GM12864 (cell line): ENCODE measurements at regions not wholly inside any gene's neighbourhood (a gene's known extent, or its start where the extent isn't known, plus 50 kb on each side); places are given as distances from the start of the nearest gene placed in this dataset.

ENCODE experiments used
- DNase-seq: peaks from one replicate; pipeline ENCODE4 v3.0.0-alpha.2; 2011; ENCODE audit warnings: low read depth
- H3K4me3 ChIP-seq: 2 replicates; pipeline ENCODE4 v1.5.1; 2011; ENCODE audit warnings: mild to moderate bottlenecking, low read depth, low read length, control low read depth
- TF ChIP-seq, protein P1 (sequence below): IDR thresholded peaks from 2 replicates; pipeline ENCODE4 v1.5.1; 2011; ENCODE audit warnings: low read depth, mild to moderate bottlenecking, moderate library complexity, low read length, control low read depth, inconsistent platforms; ENCODE audit errors: missing control alignments

DNA sequence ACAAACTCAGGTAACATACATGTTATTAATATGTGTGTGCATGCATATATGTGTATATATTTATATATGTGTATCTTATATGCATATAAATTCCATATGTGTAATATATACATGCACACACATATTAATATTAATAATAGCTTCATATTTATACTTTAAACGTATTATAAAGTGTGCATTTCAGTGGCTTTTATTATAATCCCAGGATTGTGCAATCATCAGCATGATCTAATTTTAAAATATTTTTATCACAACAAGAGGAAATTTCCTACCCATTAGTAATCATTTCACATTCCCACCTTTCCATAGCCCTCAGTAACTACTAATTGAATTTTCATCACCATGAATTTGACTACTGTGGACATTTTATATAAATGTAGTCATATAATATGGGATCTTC is 2211.9 kb upstream of the TENM3 start:
- no peak for DNase-seq
- TF ChIP-seq, protein P1, sequence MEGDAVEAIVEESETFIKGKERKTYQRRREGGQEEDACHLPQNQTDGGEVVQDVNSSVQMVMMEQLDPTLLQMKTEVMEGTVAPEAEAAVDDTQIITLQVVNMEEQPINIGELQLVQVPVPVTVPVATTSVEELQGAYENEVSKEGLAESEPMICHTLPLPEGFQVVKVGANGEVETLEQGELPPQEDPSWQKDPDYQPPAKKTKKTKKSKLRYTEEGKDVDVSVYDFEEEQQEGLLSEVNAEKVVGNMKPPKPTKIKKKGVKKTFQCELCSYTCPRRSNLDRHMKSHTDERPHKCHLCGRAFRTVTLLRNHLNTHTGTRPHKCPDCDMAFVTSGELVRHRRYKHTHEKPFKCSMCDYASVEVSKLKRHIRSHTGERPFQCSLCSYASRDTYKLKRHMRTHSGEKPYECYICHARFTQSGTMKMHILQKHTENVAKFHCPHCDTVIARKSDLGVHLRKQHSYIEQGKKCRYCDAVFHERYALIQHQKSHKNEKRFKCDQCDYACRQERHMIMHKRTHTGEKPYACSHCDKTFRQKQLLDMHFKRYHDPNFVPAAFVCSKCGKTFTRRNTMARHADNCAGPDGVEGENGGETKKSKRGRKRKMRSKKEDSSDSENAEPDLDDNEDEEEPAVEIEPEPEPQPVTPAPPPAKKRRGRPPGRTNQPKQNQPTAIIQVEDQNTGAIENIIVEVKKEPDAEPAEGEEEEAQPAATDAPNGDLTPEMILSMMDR, result no peak
- no peak overlapping the region for H3K4me3 ChIP-seq

DNA sequence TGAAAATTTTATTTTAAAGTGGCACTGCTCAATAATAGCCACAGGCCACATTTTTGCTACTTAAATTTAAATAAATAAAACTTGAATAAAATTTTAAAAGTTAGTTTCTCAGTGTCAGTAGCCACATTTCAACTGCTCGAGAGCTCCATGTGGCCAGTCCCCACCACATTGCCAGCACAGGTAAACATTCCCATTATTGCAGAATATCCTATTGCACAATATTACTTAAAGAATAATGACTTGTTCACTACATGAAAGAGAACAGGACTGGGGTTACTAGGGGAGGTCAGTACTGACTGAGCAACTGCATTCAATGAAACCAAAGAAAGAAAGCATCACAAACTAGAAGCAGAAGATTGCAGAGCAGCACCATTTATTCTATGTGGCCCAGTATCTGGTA is 2201.6 kb upstream of the TENM3 start:
- no peak overlapping the region for H3K4me3 ChIP-seq
- DNase-seq, result no peak
- TF ChIP-seq, protein P1, result no peak

DNA sequence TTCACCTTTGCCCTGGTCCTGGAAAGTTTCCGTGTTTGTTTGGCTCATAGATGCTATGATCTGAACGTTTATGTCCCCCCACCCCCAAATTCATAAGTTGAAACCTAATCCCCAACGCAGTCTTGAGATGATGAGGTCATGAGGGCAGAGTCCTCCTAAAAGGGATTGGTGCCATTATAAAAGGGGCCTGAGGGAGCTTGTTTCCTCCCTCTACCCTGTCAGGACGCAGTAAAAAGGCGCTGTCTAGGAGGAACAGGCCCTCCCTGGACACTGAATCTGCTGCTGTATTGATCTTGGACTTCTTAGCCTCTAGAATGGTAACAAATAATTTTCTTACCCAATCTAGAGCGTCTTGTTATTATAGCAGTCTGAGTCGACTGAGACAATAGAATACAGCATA is 2190.6 kb upstream of the TENM3 start:
- TF ChIP-seq, protein P1, result no peak
- H3K4me3 ChIP-seq, result no peak overlapping the region
- no peak for DNase-seq

DNA sequence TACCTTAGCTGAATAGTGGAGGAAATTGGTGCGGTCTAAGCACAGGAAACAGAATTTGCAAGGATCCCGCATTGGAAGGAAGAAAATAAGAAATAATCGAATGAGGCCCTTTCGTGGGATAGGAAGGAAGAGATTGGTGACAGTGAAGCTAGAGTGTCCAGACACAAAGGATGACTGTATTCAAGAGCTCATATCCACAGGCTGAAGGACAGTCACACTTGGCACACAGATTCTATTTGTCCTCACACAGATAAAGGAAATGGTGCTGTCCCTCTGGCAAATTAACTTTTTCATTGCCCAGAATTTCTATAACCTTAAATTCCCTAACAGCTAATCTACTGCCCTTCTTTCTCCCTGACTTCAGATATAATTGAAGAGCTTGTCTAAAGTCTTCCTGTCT is 2188.9 kb upstream of the TENM3 start:
- DNase-seq, result no peak
- no peak overlapping the region for H3K4me3 ChIP-seq
- TF ChIP-seq, protein P1, result no peak

DNA sequence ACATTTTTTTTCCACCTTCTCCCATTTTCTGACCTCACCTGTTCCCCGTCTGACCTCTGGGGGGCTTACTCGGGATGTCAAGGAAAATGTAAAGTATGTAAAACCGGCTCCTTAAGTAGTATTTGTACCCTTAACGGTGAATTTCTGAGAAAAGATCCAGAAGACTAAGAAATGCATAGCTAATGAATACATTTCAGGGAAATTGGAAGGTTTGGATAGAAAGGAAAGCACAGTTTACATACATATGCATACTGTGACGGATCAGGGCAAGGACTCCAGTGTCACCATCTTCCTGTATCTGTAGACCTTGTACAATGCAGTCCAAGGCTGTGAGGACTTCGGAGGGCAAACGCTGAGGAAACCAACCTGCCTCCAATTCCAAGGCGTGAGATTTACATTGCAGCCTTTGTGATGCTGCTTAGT is 2185.9 kb upstream of the TENM3 start:
- TF ChIP-seq, protein P1, result no peak
- DNase-seq, result no peak
- no peak overlapping the region for H3K4me3 ChIP-seq

DNA sequence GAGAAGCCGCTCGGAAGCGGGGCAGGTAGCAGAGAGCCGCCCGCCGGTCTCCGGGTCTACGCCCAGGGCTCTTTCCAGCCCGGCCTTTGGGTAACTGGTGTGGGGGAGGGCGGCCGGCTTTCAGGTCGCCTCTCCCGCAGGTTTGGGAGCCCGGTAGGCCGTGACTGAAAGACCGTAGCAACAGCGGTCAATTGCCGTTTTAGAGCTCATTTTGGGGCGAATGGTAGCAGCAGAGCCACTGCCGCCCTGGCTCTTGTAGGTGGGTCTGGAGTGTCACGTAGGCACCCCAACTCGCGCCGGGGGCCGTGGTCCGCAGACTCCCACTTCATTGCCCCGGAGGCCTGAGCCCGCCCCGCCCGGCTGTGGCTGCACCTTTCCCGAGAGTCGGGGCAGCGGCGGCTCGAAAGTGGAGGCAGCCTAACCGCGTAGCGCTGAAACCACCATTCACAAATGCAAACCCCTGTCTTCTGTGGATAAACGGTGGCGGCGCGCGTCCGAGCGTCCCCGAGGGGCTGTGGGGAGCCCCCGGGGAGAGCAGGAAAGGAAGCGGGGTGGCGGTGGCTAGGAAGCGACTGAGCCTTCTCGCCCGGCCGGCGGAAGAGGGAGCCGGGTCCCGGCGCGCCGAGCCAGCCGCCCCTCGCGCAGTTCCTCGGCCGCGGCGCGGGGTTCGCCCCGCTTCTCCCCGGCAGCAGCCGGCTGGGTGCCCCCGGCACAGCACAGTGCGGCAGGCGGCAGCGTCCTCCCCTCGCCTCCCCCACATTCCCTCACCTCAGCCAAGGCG is 2185.1 kb upstream of the TENM3 start:
- TF ChIP-seq, protein P1, result no peak
- no peak for DNase-seq
- no peak overlapping the region; the same call in 1 of the 2 replicates for H3K4me3 ChIP-seq

DNA sequence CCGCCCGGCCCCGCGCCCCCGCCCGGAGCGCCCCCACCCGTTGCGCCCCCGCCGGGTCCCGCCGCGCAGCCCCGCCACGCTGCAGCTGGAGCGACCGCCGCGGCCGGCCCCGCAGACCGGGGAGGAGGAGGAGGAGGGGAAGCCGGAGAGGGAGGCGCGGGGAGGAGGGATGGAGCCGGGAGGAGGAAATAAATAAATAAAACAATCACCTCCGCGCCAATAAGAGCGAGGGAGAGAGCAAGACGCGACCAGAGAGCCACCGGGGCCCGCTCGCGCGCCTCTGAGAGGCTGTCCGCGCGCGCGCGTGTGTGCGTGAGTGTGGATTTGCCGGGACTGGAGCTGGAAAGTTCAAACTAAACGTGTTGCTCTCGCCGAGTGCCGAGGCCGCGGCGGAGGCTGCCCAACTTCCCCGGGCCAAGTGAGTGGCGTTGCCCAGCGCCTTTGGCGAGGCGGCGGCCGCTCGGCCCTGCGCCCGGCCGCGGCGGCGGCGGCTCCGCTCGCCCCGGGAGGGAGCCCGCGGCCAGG is 2184.4 kb upstream of the TENM3 start:
- H3K4me3 ChIP-seq, result no peak overlapping the region
- TF ChIP-seq, protein P1, result no peak
- no peak for DNase-seq
